ENCODE measurements at regions not wholly inside any gene's neighbourhood (a gene's known extent, or its start where the extent isn't known, plus 50 kb on each side); places are given as distances from the start of the nearest gene placed in this dataset.
"Not testable (repeated sequence)": the region's sequence is repeated elsewhere in the genome, so short reads cannot be mapped to it uniquely, and the experiment has no call there.

DNA sequence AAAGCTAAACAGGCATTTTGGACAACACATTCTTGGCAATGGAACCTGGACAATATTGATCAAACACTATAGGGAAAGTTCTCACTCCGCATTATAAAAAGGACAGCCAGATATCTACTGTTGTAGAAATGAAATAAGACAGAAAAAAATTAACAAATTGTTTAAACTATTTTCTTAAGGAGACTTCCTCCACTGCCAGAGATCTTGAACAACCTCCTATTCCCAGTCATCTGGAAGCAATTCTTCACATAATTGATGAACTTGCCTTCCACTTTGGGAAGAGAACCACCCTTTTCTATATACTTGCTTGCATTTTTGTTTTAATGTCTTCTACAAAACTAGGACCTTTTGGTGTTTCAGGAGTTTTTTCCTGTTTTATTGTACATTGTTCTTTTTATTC, 216.1 kb downstream of the CASP12 start:
- Histone ChIP-seq H3K36me3 (ENCODE audit: insufficient read depth in 1 of 2, low read depth in 1 of 2) (no peaks in the 10 kb centered on the region), H3K4me1 (no peaks in the 10 kb centered on the region), H3K4me3 (no peak overlapping the region), H3K9me3 (no peaks in the 10 kb centered on the region), H3K27ac (no peak overlapping the region), H3K27me3 (ENCODE audit: insufficient read depth in 3 of 3, low read length in 2 of 3) (no peaks in the 10 kb centered on the region)
- WGBS, 3 donors: 85 to 93% (median 89%) methylated on average over 1 of the region's 1 CpG
- DNase-seq (no peak), ATAC-seq (no peak)
- intact Hi-C loops (cut with DNase I): no loop called here
- TF ChIP-seq, protein P1, sequence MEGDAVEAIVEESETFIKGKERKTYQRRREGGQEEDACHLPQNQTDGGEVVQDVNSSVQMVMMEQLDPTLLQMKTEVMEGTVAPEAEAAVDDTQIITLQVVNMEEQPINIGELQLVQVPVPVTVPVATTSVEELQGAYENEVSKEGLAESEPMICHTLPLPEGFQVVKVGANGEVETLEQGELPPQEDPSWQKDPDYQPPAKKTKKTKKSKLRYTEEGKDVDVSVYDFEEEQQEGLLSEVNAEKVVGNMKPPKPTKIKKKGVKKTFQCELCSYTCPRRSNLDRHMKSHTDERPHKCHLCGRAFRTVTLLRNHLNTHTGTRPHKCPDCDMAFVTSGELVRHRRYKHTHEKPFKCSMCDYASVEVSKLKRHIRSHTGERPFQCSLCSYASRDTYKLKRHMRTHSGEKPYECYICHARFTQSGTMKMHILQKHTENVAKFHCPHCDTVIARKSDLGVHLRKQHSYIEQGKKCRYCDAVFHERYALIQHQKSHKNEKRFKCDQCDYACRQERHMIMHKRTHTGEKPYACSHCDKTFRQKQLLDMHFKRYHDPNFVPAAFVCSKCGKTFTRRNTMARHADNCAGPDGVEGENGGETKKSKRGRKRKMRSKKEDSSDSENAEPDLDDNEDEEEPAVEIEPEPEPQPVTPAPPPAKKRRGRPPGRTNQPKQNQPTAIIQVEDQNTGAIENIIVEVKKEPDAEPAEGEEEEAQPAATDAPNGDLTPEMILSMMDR (IDR thresholded peaks at IDR 0.05): no peak

DNA sequence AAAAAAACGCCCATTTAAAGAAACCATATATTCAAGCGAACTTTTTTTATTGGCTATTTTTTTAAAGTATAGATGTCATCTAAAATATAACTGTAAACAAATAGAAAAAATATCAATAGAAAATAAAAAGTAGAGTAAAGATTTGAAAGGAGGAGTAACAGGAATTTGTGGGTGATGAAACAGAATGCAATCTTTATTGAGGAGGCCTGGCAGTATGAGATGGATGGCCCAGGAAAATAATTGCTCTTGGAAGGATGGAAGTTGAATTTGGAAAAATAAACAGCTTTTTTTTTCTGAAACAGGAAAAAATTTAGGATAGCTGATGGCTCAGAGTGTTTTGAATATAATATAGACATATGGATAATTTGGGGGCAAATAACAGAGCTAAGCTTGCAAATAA, 219.0 kb downstream of the CASP12 start:
- H3K4me1 ChIP-seq: no peaks in the 10 kb centered on the region
- intact Hi-C loops (cut with DNase I): no loop called here
- DNase-seq: no peak
- H3K9me3 ChIP-seq: no peaks in the 10 kb centered on the region
- no peak for ATAC-seq
- 86 to 94% (median 88%) methylated on average over 2 of the region's 2 CpGs for WGBS, 3 donors
- TF ChIP-seq, protein P1 (IDR thresholded peaks at IDR 0.05): no peak
- no peaks in the 10 kb centered on the region for H3K36me3 ChIP-seq (ENCODE audit: insufficient read depth in 1 of 2, low read depth in 1 of 2)
- H3K4me3 ChIP-seq: no peak overlapping the region
- H3K27me3 ChIP-seq (ENCODE audit: insufficient read depth in 3 of 3, low read length in 2 of 3): no peaks in the 10 kb centered on the region
- no peak overlapping the region for H3K27ac ChIP-seq

DNA sequence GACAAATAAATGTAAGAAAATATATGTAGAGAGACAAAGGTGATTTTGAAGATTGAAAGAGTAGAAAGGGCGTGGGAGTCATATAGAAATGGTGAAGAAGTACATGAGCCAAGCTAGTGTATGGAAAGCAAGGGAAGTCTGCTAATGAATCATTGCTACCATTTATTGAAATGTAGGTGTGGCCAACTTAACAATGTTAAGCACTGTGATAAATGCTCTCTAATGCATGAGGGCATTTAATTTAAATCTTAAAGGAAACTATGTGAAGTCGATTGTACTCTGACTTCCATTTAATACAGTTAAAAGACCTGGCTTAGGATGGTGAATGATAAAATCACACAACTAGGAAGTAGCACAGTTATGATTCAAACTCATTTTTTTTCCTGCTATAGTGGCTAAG, 219.9 kb downstream of the CASP12 start:
- WGBS, 3 donors: 65 to 70% (median 66%) methylated on average over 2 of the region's 2 CpGs
- Histone ChIP-seq H3K36me3 (ENCODE audit: insufficient read depth in 1 of 2, low read depth in 1 of 2) (no peaks in the 10 kb centered on the region), H3K4me3 (no peak overlapping the region), H3K9me3 (no peaks in the 10 kb centered on the region), H3K27me3 (ENCODE audit: insufficient read depth in 3 of 3, low read length in 2 of 3) (no peaks in the 10 kb centered on the region), H3K27ac (no peak overlapping the region), H3K4me1 (no peaks in the 10 kb centered on the region)
- no peak for ATAC-seq
- TF ChIP-seq, protein P1 (IDR thresholded peaks at IDR 0.05): no peak
- DNase-seq: no peak
- intact Hi-C loops (cut with DNase I): no loop called here

DNA sequence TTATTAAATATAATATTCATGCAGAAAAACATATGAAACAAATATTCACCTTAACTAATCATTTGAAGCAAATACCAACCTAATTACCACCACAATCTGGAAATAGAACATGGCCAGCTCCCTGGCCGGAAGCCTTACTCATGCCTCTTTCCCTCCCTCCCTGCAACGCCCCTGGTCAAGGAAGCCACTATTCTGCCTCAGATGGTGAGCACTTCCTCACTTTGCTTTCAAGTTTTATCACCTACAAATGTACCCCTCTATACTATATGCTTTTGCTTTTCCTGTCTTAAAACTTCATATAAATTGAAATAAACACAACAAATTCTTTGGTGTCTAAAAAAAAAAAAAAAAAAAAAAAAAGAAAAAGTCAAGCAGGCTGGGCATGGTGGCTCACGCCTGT, 221.2 kb downstream of the CASP12 start:
- WGBS, 3 donors: 95 to 100% (median 95%) methylated on average over 1 of the region's 3 CpGs
- H3K4me3 ChIP-seq; H3K27me3 ChIP-seq (ENCODE audit: insufficient read depth in 3 of 3, low read length in 2 of 3); H3K9me3 ChIP-seq; ATAC-seq; H3K27ac ChIP-seq; H3K36me3 ChIP-seq (ENCODE audit: insufficient read depth in 1 of 2, low read depth in 1 of 2); DNase-seq; intact Hi-C loops (cut with DNase I); H3K4me1 ChIP-seq: not testable (repeated sequence)

DNA sequence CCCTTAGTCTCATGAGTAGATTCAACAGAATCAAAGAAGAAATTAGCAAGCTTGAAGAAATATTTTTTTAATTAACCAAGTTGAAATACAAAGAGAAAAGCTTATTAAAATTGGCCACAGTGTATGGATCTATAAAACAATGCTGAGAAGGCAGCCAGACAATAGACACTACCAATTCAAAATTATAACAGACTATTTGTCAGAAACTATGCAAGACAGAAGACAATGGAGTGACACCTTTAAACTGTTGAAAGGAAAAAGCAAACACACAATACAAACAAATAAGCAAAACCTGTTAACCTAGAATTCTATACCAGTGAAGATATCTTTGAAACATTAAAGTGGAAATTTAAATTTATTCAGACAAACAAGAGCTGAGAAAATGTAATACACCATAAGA, 225.4 kb downstream of the CASP12 start:
- TF ChIP-seq, protein P1 (IDR thresholded peaks at IDR 0.05): no peak
- ATAC-seq (no peak), DNase-seq (no peak)
- H3K27me3 ChIP-seq (ENCODE audit: insufficient read depth in 3 of 3, low read length in 2 of 3): no peaks in the 10 kb centered on the region
- no peaks in the 10 kb centered on the region for H3K4me1 ChIP-seq
- H3K9me3 ChIP-seq: no peaks in the 10 kb centered on the region
- no peaks in the 10 kb centered on the region for H3K36me3 ChIP-seq (ENCODE audit: insufficient read depth in 1 of 2, low read depth in 1 of 2)
- H3K4me3 ChIP-seq: no peak overlapping the region
- intact Hi-C loops (cut with DNase I): no loop called here
- no peak overlapping the region for H3K27ac ChIP-seq
